ENCODE measurements at regions not wholly inside any gene's neighbourhood (a gene's known extent, or its start where the extent isn't known, plus 50 kb on each side); places are given as distances from the start of the nearest gene placed in this dataset.
"Not testable (repeated sequence)": the region's sequence is repeated elsewhere in the genome, so short reads cannot be mapped to it uniquely, and the experiment has no call there.

GRCh38 chr4:86481440-86481839 is 112.7 kb upstream of the PTPN13 start:
- no peak for DNase-seq (ENCODE audit: low spot score)

GRCh38 chr4:86482306-86483172 is 111.6 kb upstream of the PTPN13 start:
- no peak for DNase-seq (ENCODE audit: low spot score)

GRCh38 chr4:86483173-86483490 is 111.0 kb upstream of the PTPN13 start:
- no peak for DNase-seq (ENCODE audit: low spot score)

- DNase-seq (ENCODE audit: low spot score) = no peak
These were observed 110.3 kb upstream of the PTPN13 start for GRCh38 chr4:86483773-86484172.

GRCh38 chr4:86484241-86484640 is 109.9 kb upstream of the PTPN13 start:
- DNase-seq (ENCODE audit: low spot score) = no peak

GRCh38 chr4:86487738-86488348 is 106.3 kb upstream of the PTPN13 start:
- no peak for DNase-seq (ENCODE audit: low spot score)

- no peak for DNase-seq (ENCODE audit: low spot score)
These were observed 100.7 kb upstream of the PTPN13 start for GRCh38 chr4:86493460-86493859.

- DNase-seq (ENCODE audit: low spot score) = peak; percentile 35
These were observed 97.7 kb upstream of the PTPN13 start for GRCh38 chr4:86496094-86497080.

GRCh38 chr4:86497131-86497530 is 97.0 kb upstream of the PTPN13 start:
- DNase-seq (ENCODE audit: low spot score) = no peak

GRCh38 chr4:86497980-86498862 is 95.9 kb upstream of the PTPN13 start:
- DNase-seq (ENCODE audit: low spot score) = no peak

GRCh38 chr4:86498863-86499166 is 95.3 kb upstream of the PTPN13 start:
- no peak for DNase-seq (ENCODE audit: low spot score)

- no peak for DNase-seq (ENCODE audit: low spot score)
These were observed 93.6 kb upstream of the PTPN13 start for GRCh38 chr4:86500527-86500926.

- DNase-seq (ENCODE audit: low spot score) = no peak
These were observed 92.0 kb upstream of the PTPN13 start for GRCh38 chr4:86502081-86502480.

GRCh38 chr4:86506591-86506990 is 87.5 kb upstream of the PTPN13 start:
- no peak for DNase-seq (ENCODE audit: low spot score)

- DNase-seq (ENCODE audit: low spot score) = no peak
These were observed 85.7 kb upstream of the PTPN13 start for GRCh38 chr4:86508436-86508835.

GRCh38 chr4:86511590-86511989 is 82.5 kb upstream of the PTPN13 start:
- DNase-seq (ENCODE audit: low spot score) = no peak

GRCh38 chr4:86512631-86513030 is 81.5 kb upstream of the PTPN13 start:
- DNase-seq (ENCODE audit: low spot score) = no peak

GRCh38 chr4:86515963-86516362 is 78.2 kb upstream of the PTPN13 start:
- not testable (repeated sequence) for DNase-seq (ENCODE audit: low spot score)

GRCh38 chr4:86521373-86521969 is 72.6 kb upstream of the PTPN13 start:
- DNase-seq (ENCODE audit: low spot score) = no peak

- DNase-seq (ENCODE audit: low spot score) = no peak
These were observed 71.8 kb upstream of the PTPN13 start for GRCh38 chr4:86522349-86522748.

GRCh38 chr4:86523333-86523732 is 70.8 kb upstream of the PTPN13 start:
- no peak for DNase-seq (ENCODE audit: low spot score)
